ENCODE measurements at regions not wholly inside any gene's neighbourhood (a gene's known extent, or its start where the extent isn't known, plus 50 kb on each side); places are given as distances from the start of the nearest gene placed in this dataset.

GRCh38 chr9:29969856-29970647 is 2396.8 kb upstream of the C9orf72 start:
- no peak for TF ChIP-seq CTCF (conservative IDR thresholded peaks at IDR 0.05)
- no peak for TF ChIP-seq ZFX (IDR thresholded peaks at IDR 0.05)
- H3K27ac ChIP-seq, result no peak overlapping the region

- H3K27ac ChIP-seq, result no peak overlapping the region
- TF ChIP-seq ZFX (IDR thresholded peaks at IDR 0.05) (no peak), CTCF (conservative IDR thresholded peaks at IDR 0.05) (no peak)
These were observed 2400.9 kb upstream of the C9orf72 start for GRCh38 chr9:29974197-29974596.

GRCh38 chr9:29976981-29977380 is 2403.7 kb upstream of the C9orf72 start:
- no peak overlapping the region for H3K27ac ChIP-seq
- TF ChIP-seq ZFX (IDR thresholded peaks at IDR 0.05) (no peak), CTCF (conservative IDR thresholded peaks at IDR 0.05) (no peak)

GRCh38 chr9:29981013-29981412 is 2403.4 kb upstream of the ACO1 start:
- H3K27ac ChIP-seq, result no peak overlapping the region
- no peak for TF ChIP-seq CTCF (conservative IDR thresholded peaks at IDR 0.05)
- TF ChIP-seq ZFX (IDR thresholded peaks at IDR 0.05), result no peak

GRCh38 chr9:29999645-30000044 is 2384.8 kb upstream of the ACO1 start:
- H3K27ac ChIP-seq, result no peak overlapping the region
- no peak for TF ChIP-seq CTCF (conservative IDR thresholded peaks at IDR 0.05)
- no peak for TF ChIP-seq ZFX (IDR thresholded peaks at IDR 0.05)

GRCh38 chr9:30010691-30011090 is 2373.8 kb upstream of the ACO1 start:
- TF ChIP-seq CTCF (conservative IDR thresholded peaks at IDR 0.05) (no peak), ZFX (IDR thresholded peaks at IDR 0.05) (no peak)
- no peak overlapping the region for H3K27ac ChIP-seq

- TF ChIP-seq CTCF (conservative IDR thresholded peaks at IDR 0.05), result no peak
- TF ChIP-seq ZFX (IDR thresholded peaks at IDR 0.05), result no peak
- H3K27ac ChIP-seq, result no peak overlapping the region
These were observed 2371.8 kb upstream of the ACO1 start for GRCh38 chr9:30012622-30013021.

Data from C4-2B (cell line).